Liver (tissue), 7 donors: ENCODE measurements at regions not wholly inside any gene's neighbourhood (a gene's known extent, or its start where the extent isn't known, plus 50 kb on each side); places are given as distances from the start of the nearest gene placed in this dataset.
A peak's percentile ranks its signal among the peaks of the same experiment; 100 is the strongest.
"Not testable (repeated sequence)": the region's sequence is repeated elsewhere in the genome, so short reads cannot be mapped to it uniquely, and the experiment has no call there.

Experiments
- DNase-seq: peaks from one replicate; pipeline ENCODE4 v3.0.0-alpha.2; 2017; ENCODE audit warnings: low spot score
- H3K27ac ChIP-seq, 2 donors: one replicate each; pipeline ENCODE4 v1.7.0; 2013; ENCODE audit warnings: inconsistent platforms in 2 of 2, low read length in 2 of 2, control low read depth in 1 of 2, low read depth in 1 of 2, mild to moderate bottlenecking in 1 of 2
- H3K27me3 ChIP-seq, 4 donors: one replicate each; pipeline versions ENCODE4 v1.6.1 to v1.7.0; 2013; ENCODE audit warnings: low read length in 3 of 4, inconsistent platforms in 1 of 4, mild to moderate bottlenecking in 1 of 4, moderate library complexity in 1 of 4; ENCODE audit not compliant: control insufficient read depth in 4 of 4, insufficient read depth in 4 of 4
- H3K36me3 ChIP-seq, 4 donors: one replicate each; pipeline versions ENCODE4 v1.6.1 to v1.7.0; 2013; ENCODE audit warnings: low read length in 3 of 4, mild to moderate bottlenecking in 3 of 4, low read depth in 1 of 4, moderate library complexity in 1 of 4; ENCODE audit not compliant: control insufficient read depth in 4 of 4, insufficient read depth in 3 of 4
- H3K4me1 ChIP-seq, 4 donors: one replicate each; pipeline versions ENCODE4 v1.6.1 to v1.7.0; 2013; ENCODE audit warnings: low read length in 3 of 4, mild to moderate bottlenecking in 3 of 4, moderate library complexity in 1 of 4; ENCODE audit not compliant: control insufficient read depth in 4 of 4, insufficient read depth in 4 of 4
- H3K4me3 ChIP-seq, 3 donors: one replicate each; pipeline versions ENCODE4 v1.6.1 to v1.7.0; 2013; ENCODE audit warnings: low read length in 3 of 3, control low read depth in 1 of 3, low read depth in 1 of 3, mild to moderate bottlenecking in 1 of 3
- H3K9ac ChIP-seq, 2 donors: one replicate each; pipeline ENCODE4 v1.7.0; 2013; ENCODE audit warnings: low read length in 2 of 2, mild to moderate bottlenecking in 2 of 2, moderate library complexity in 2 of 2, control low read depth in 1 of 2, low read depth in 1 of 2
- H3K9me3 ChIP-seq, 4 donors: one replicate each; pipeline versions ENCODE4 v1.6.1 to v1.7.0; 2013; ENCODE audit warnings: low read length in 3 of 4; ENCODE audit not compliant: control insufficient read depth in 4 of 4
- FOXA2 ChIP-seq: IDR thresholded peaks from 2 replicates; pipeline ENCODE4 v1.6.1; 2016; ENCODE audit warnings: antibody characterized with exemption
- GABPA ChIP-seq, 2 donors: IDR thresholded peaks in 1 of 2; conservative IDR thresholded peaks in 1 of 2; 2 replicates each; pipeline ENCODE4 v1.6.1; 2016; ENCODE audit warnings: antibody characterized with exemption in 2 of 2, mild to moderate bottlenecking in 1 of 2, moderate library complexity in 1 of 2
- HNF4A ChIP-seq, 2 donors: conservative IDR thresholded peaks; 2 replicates each; pipeline ENCODE4 v1.6.1; 2016; ENCODE audit warnings: antibody characterized with exemption in 2 of 2, mild to moderate bottlenecking in 2 of 2
- HNF4G ChIP-seq: IDR thresholded peaks from 2 replicates; pipeline ENCODE4 v1.6.1; 2016; ENCODE audit warnings: antibody characterized with exemption
- JUND ChIP-seq, 2 donors: IDR thresholded peaks; 2 replicates each; pipeline ENCODE4 v1.6.1; 2016; ENCODE audit warnings: antibody characterized with exemption in 2 of 2
- RAD21 ChIP-seq, 2 donors: IDR thresholded peaks; 2 replicates each; pipeline ENCODE4 v1.6.1; 2016; ENCODE audit warnings: antibody characterized with exemption in 2 of 2, mild to moderate bottlenecking in 2 of 2
- REST ChIP-seq: IDR thresholded peaks from 2 replicates; pipeline ENCODE4 v1.6.1; 2016; ENCODE audit warnings: antibody characterized with exemption, mild to moderate bottlenecking
- RXRA ChIP-seq, 2 donors: IDR thresholded peaks; 2 replicates each; pipeline ENCODE4 v1.6.1; 2017 to 2018; ENCODE audit warnings: antibody characterized with exemption in 2 of 2, mild to moderate bottlenecking in 1 of 2
- SP1 ChIP-seq: IDR thresholded peaks from 2 replicates; pipeline ENCODE4 v1.6.1; 2018; ENCODE audit warnings: antibody characterized with exemption, mild to moderate bottlenecking
- TAF1 ChIP-seq: conservative IDR thresholded peaks from 2 replicates; pipeline ENCODE4 v1.6.1; 2016; ENCODE audit warnings: antibody characterized with exemption, mild to moderate bottlenecking
- YY1 ChIP-seq: IDR thresholded peaks from 2 replicates; pipeline ENCODE4 v1.6.1; 2016; ENCODE audit warnings: antibody characterized with exemption, mild to moderate bottlenecking
- ZBTB33 ChIP-seq: IDR thresholded peaks from 2 replicates; pipeline ENCODE4 v1.6.1; 2016; ENCODE audit warnings: antibody characterized with exemption
- WGBS: extraction: QIAGEN DNeasy Blood & Tissue Kit; methylation state at CpG from one replicate; pipeline ENCODE4 v1.1.7; 2013; 5-methylcytosine and 5-hydroxymethylcytosine counted together
- TF ChIP-seq, protein P1 (sequence below): IDR thresholded peaks from 2 replicates; pipeline ENCODE4 v1.6.1; 2016; ENCODE audit warnings: antibody characterized with exemption
- donor health status: healthy.
- donor health status: healthy.
- donor health status: healthy.
- donor health status: healthy.

DNA sequence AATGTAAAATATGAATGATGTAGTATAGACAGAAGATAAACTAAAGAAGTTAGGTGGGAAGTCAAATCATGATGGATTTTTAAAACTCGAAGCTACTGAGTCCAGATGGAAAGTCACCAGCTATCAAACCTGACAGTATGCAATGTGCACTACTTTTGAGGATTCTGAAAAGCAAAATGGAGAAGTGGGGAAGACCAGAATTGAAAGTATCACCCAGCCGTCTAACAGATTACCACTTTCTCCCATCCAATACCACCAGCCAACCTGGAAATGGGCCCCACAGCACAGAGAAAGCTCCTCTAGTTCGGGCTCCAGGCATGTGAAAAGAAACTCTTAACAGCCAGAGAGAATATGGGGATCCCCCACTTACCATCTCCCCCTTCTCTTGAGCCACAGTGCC is 67.9 kb upstream of the SRRM3 start:
- Histone ChIP-seq H3K4me3 (peak overlapping the region in 2 of 3 donors; percentile 4 to 27), H3K36me3 (peaks cover 0 to 3% (median 0%) of the 10 kb centered on the region in 4 donors), H3K4me1 (peaks cover 2 to 17% (median 8%) of the 10 kb centered on the region in 4 donors), H3K9ac (peak overlapping the region; percentile 1 to 43), H3K27ac (peak overlapping the region; percentile 77 to 88), H3K9me3 (no peaks in the 10 kb centered on the region), H3K27me3 (no peaks in the 10 kb centered on the region)
- TF ChIP-seq FOXA2 (no peak), YY1 (peak; percentile 39)
- 72% methylated on average over 3 of the region's 3 CpGs for WGBS
- no peak for DNase-seq

GRCh38 chr7:76135263-76135662 is 66.4 kb upstream of the SRRM3 start:
- Histone ChIP-seq H3K4me1 (peaks cover 2 to 14% (median 8%) of the 10 kb centered on the region in 4 donors), H3K9ac (peak overlapping the region in 1 of 2 donors; percentile 64), H3K4me3 (peak overlapping the region in 2 of 3 donors; percentile 27 to 48), H3K27ac (peak overlapping the region; percentile 71 to 88)
- 25% methylated on average over 2 of the region's 2 CpGs for WGBS
- not testable (repeated sequence) for H3K9me3 ChIP-seq, H3K36me3 ChIP-seq, DNase-seq, H3K27me3 ChIP-seq
- TF ChIP-seq RAD21 (IDR thresholded peaks at IDR 0.05) (peak; percentile 30 to 31), REST (peak; percentile 78), HNF4G (peak; percentile 73), JUND (IDR thresholded peaks at IDR 0.05) (peak in 1 of 2 donors; percentile 76), RXRA (IDR thresholded peaks at IDR 0.05) (peak; percentile 89 to 93), SP1 (peak; percentile 92), GABPA (IDR thresholded peaks at IDR 0.05 in 1 of 2, conservative IDR thresholded peaks at IDR 0.05 in 1 of 2) (peak in 1 of 2 donors; percentile 19), YY1 (peak; percentile 72), ZBTB33 (peak; percentile 66), TAF1 (peak; percentile 75), FOXA2 (peak; percentile 23), HNF4A (conservative IDR thresholded peaks at IDR 0.05) (peak; percentile 92 to 96)
- TF ChIP-seq, protein P1, sequence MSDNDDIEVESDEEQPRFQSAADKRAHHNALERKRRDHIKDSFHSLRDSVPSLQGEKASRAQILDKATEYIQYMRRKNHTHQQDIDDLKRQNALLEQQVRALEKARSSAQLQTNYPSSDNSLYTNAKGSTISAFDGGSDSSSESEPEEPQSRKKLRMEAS, result peak; percentile 53
